SIG-M5 treated with dmso at 0.1 percent for 504 hours (cell line): ENCODE measurements at regions not wholly inside any gene's neighbourhood (a gene's known extent, or its start where the extent isn't known, plus 50 kb on each side); places are given as distances from the start of the nearest gene placed in this dataset.
"Not testable (repeated sequence)": the region's sequence is repeated elsewhere in the genome, so short reads cannot be mapped to it uniquely, and the experiment has no call there.

Experiments
- DNase-seq: peaks from one replicate; lab custom pipeline; 2025; ENCODE audit not compliant: unreplicated experiment; lab: John Stamatoyannopoulos, UW

- no peak for DNase-seq
Measured at GRCh38 chr3:152891678-152892077, 56.7 kb downstream of the P2RY1 start.

DNA sequence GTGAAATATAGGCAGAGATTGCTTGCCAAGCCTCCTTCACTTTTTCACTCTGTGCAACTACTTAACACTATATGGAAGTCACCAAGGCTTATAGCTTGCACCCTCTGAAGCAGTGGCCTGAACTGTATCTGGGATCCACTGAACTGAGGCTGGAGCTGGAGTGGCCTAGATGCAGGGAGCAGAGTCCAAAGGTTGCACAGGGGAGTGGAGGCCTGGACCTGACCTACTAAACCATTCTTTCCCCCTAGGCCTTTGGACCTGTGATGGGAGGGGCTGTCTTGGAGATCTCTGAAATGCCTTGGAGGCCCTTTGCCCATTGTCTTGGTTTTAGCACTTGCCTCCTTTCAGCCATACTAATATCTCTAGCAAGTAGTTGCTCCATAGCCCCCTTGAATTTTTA, 57.5 kb downstream of the P2RY1 start:
- DNase-seq, result no peak

- no peak for DNase-seq
Measured at GRCh38 chr3:152893647-152894046, 58.7 kb downstream of the P2RY1 start.

- DNase-seq, result no peak
Measured at GRCh38 chr3:152899306-152899705, 64.4 kb downstream of the P2RY1 start.

- DNase-seq, result peak; percentile 26
Measured at GRCh38 chr3:152902141-152902669, 67.3 kb downstream of the P2RY1 start.

GRCh38 chr3:152905631-152906030, 70.7 kb downstream of the P2RY1 start:
- DNase-seq, result no peak

- no peak for DNase-seq
Measured at GRCh38 chr3:152909180-152909883, 74.4 kb downstream of the P2RY1 start.

- DNase-seq, result no peak
Measured at GRCh38 chr3:152910211-152910610, 75.3 kb downstream of the P2RY1 start.

DNA sequence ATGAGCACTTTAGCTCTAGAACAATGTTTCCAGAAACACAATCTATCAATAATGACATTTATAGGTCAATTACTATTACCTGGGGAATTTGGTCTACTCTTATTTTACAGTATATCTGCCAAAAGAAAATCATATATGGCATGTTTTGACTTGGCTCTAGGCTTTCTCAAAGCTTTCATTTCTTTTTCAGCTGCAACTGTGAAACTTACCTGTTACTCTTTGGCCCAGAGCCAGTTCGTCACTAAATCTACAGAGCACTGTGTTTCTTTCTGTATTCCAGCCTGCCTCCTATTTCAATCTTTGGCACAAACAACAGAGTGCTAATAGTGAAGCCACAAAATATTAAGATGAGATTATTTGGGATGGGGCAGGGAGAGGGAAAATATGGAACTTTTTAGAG, 76.0 kb downstream of the P2RY1 start:
- DNase-seq, result no peak

- DNase-seq, result not testable (repeated sequence)
Measured at GRCh38 chr3:152914743-152915142, 79.8 kb downstream of the P2RY1 start.

DNA sequence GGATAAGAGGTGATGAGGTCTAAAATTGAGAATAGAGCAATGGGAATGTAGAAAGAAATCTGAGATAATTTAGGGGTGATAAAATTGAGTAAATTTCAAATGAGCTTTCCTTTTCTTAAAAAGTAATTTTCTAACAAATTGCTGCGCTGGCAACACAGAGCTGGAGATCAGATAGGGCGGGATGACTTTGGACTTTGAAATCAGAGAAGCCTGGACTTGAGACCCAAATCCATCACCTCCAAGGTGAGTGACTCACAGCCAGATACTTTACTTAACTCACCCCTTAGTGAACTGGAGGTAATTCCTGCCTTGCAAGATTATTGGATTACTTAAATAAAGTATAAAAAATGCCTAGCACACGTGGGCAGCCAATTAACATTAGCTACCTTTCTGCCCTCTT, 80.8 kb downstream of the P2RY1 start:
- DNase-seq, result no peak

GRCh38 chr3:152916753-152917279, 81.9 kb downstream of the P2RY1 start:
- no peak for DNase-seq

DNA sequence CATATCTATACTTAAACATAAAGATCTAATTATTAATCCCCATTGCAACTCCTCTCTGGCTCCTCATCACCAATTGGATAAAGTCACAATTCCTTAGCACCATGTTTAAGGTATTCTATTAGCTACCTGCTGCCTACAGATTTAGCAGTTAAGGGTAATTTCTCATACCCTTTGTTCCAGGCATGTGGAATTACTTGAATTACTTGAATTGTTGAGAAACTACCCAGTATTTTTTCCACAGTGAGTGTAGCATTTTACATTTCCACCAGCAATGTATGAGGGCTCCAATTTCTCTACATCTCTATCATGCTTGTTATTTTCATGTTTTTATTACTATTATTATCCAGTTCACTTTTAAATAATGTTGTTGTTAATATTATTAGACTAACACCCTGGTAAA, 86.4 kb downstream of the P2RY1 start:
- DNase-seq, result no peak

GRCh38 chr3:152922554-152922953, 87.6 kb downstream of the P2RY1 start:
- DNase-seq, result no peak

- DNase-seq, result no peak
Measured at GRCh38 chr3:152927131-152927530, 92.2 kb downstream of the P2RY1 start.

GRCh38 chr3:152930516-152930915, 95.6 kb downstream of the P2RY1 start:
- DNase-seq, result no peak

GRCh38 chr3:152937234-152937633, 102.3 kb downstream of the P2RY1 start:
- no peak for DNase-seq

- no peak for DNase-seq
Measured at GRCh38 chr3:152938974-152939636, 104.2 kb downstream of the P2RY1 start.

DNA sequence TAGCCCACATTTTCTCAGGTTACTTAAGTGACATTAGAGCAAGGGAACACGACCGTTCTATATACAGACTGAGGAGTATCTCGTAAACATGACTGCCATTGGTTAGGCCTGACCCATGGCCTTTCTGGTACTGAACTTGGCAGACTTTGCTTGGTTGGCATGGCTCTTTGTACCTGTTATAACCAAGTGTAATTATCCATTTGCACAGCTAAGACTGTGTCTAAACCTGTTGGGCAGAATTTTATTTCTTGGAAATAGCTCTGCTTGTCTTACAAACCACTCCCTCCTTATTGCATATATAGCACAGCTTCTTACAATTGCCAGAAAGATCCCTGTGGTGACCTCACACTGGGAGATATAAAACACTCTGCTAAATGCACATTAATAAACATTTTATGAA, 106.9 kb downstream of the P2RY1 start:
- no peak for DNase-seq

- no peak for DNase-seq
Measured at GRCh38 chr3:152942366-152942765, 107.4 kb downstream of the P2RY1 start.

DNA sequence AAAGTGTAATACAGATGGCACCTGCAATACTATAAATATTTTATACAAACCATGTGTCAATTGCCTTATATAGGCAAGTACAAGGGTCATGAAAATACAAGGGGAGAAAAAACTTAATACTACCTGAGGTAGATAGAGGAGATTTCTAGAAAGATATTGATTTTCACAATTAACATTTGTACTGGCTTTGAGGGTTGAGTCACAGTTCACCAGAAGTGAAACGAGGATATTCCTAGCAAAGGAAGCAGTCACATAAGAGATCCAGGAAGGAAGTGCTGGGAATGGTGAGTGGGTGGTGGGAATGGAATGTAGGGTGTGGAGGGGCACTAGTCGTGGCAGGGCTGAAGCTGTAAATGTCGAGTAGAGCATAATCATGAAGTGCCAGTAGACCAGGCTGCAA, 108.7 kb downstream of the P2RY1 start:
- no peak for DNase-seq

GRCh38 chr3:152944671-152945070, 109.7 kb downstream of the P2RY1 start:
- no peak for DNase-seq
